Hematopoietic multipotent progenitor cell treated with erythropoietin and hydrocortisone succinate and interleukin-3 and kit ligand, for 6 days (in vitro differentiated cells): ENCODE measurements at regions not wholly inside any gene's neighbourhood (a gene's known extent, or its start where the extent isn't known, plus 50 kb on each side); places are given as distances from the start of the nearest gene placed in this dataset.

Experiments
- DNase-seq: peaks from one replicate; pipeline ENCODE4 v3.0.0-alpha.2; 2015

DNA sequence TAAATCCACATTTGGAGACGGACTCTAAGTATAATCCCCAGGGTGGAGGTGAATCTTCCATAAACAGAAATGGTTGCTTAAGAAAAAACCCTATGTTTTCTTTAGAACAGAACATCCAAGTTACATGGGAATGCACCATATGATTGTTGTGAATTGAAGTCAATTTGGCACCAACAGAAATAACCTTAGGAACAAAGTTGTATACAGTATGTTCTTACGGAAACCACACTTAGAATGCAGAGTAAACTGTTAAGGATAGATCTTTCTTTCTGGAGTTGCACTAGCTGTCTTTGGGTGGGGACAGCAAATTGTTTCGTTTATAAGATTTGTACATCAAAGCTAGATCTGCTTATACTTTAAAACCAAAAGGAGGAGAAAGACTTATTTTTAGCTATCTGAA is 316.4 kb downstream of the PTEN start:
- DNase-seq = no peak

DNA sequence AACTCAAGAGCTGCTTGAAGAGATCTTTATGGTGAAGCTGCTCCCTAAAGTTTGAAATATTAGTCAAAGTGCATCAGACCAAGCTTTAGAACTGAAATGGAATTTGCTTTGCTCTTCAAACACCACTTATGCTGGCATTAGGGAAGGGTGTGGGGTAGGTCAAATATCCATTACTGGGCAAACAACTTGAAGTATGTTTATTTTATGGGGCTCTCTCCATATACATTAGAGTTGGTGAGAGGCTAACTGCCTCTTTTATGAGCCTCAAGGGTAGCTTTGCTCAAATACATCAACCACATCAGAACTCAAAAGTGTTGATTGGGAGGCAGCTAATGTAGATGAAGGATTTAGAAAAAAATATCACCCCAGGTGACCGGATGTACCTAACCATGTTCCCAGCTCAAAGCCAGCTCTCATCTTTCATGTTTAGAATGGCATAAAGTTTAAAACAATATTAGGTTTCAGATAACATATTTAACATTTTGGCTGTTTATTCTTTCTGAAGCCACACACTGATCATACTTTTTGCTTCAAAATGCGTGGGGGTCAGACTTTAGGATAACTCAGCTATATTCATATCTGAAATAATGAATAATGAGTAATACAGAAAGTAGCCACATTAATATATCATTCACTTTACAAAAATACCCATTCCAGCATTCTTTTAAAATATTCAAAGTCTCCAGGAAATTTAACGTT is 318.6 kb downstream of the PTEN start:
- DNase-seq = no peak

DNA sequence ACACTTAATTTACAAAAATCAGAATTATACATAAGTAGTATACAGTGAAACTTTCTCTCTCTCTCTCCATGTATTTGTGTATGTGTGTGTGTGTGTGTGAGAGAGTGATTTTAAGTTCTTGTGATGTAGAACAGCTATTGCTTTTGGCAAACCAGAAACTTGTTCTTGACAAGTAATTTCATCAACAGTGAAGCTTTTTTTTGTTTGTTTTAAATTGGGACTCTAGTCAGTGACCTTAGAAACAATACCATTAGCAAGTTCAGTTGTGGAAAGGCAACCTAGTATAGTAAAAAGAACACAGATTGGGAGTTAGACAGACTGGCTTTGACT is 319.1 kb downstream of the PTEN start:
- no peak for DNase-seq

DNA sequence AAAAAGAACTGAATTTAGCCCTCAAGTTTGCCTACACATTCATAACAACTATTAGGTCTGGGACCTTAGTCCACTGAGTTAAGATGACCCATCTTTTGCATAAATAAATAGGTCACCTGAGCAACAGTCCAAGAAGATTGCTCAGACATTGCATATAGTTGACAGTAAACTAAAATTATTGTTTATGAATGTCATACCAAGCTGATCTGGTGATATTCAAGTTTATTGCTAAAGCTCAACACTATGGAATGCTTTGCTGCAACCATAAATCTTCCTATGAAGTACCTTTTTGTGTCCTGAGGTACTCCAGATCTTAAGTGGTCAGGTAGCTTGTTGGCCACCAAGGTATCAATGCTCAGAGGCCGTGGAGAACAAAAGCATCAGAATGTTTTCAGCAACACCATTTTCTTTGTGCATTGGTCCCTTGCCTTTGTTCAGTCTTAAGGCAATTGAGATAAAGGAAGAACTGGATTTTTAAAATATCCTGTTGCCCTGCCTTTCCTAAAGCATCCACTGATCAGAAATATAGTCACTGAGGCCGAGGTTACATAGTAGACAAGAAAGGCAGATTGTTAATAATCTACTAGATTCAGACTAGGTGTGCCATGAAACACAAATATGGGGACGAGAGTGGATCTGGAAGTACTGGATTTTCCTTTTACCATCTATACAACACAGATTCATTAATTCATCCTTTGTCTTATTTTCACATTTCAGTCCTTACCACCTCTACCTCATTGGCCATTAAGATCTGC is 321.3 kb downstream of the PTEN start:
- no peak for DNase-seq

DNA sequence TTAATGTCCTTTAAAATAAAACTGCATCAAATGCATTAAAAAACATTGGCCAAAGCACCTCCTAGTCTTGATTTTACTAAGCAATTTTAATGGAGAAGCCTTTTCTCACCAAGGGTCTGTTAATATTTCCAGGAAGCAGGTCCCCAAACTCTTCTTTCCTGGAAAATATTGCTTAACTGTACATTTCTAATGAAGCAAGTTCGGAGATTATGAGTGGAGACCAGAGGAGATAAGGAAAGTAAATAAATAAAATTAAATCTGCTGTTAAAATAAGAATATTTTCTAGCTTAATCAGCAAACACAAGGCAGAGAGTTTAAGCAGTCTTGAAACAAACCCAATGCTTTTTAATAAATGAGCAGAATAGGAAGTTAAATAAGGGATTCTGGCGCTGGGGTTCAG is 322.4 kb downstream of the PTEN start:
- no peak for DNase-seq

DNA sequence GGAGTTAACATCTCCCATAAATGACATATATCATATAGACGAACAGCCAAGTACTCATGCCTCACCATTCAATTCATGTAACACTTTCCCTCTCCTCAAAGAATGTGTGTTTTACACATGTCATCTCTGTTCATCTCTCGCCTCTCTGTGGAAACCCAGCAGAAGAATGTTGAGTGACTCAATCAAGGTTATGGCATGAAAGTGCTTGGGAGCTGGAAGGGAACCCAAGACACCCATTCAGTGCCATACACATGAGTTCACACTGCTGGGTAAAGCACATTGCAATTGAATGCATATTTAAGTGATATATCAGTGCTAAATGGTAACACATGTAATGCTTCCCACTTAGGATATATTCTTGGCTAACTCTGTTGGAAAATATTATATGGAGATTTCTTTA is 322.9 kb downstream of the PTEN start:
- no peak for DNase-seq

DNA sequence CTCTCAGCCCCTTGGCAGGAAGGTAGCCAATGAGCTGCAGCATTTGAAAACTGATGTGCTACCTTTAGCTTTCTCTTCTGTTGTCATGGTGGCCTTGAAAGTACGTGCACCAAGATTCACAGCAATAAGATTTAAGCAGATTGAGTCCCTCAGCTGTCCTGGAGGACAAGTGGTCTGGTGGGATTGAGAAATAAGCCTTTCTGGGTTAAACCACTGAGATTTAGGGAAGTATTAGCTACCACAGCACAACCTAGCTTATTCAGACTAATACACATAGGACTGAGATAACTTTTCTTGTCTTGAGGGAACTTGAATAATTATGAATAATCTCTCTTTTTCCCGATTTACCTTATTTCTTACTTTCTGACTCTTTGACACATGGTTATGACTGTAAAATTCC is 324.0 kb downstream of the PTEN start:
- DNase-seq = peak; percentile 60

DNA sequence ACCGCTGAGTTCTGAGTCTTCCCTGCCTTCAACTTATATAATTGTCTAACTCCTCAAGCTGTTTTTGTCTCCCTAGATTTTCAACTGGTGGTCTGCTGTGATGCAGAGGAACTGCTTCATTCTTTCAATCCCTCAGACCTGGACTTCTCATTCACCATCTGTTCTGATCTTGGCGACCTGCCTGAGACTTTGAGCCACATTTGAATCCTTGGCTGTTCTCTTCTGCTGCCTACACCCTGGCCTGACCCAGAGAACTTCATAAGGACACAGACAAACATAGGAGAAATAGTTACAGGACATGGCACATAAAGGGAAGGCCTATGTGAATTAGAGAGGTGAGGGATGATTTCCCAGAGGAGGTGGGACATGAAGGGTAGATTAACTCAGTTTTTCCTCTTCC is 326.7 kb downstream of the PTEN start:
- DNase-seq = no peak

DNA sequence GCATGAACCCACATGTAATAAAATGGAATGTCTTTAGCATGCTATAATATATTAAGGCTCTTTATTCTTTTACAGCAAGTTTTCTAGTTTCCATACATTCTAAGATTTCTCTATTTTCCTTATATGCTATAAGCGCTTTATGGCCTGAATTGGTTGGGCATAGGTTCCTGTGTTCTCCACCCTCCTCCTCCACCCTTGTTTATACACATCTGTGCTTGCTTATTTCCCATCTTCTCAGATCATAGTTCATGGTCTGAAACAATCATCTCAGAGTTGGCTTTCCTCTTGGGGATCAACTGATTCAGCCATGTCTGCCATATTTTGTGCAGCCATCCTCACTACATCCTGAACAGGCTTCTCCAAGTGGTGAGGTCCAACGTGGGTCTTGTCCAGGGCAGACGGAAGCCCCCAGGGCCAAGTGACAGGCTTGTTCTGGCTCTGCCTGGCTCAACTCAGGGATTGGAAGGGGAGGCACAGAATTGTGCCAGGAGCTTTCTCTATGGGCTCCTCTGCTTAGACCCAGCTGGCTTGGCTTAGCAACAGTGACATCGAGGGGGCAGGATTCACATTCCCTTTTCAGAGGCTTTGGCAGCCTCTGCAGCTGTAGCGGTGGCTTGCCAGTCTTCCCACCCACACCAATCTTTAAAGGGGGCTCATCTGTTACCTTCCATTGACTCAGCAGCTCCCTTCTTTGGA is 327.3 kb downstream of the PTEN start:
- no peak for DNase-seq

DNA sequence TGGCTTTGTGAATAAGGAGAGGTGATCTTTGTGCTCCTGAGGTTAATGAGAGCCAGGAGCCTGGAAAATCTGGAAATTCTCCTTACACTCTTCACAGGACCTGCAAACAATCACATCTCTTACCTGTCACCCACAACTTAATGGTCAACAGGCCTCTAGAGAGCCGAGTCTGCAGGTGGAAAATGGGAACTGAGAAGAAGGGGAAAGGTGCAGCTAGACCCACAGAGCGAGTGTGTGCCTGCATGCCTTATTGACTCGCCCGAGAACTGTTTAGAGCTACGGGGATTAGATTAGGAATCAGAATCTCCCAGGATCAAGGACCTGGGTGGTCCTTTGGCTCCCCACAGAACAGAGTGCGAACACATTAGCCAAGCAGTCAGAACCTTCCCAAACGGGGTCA is 329.6 kb downstream of the PTEN start:
- no peak for DNase-seq

DNA sequence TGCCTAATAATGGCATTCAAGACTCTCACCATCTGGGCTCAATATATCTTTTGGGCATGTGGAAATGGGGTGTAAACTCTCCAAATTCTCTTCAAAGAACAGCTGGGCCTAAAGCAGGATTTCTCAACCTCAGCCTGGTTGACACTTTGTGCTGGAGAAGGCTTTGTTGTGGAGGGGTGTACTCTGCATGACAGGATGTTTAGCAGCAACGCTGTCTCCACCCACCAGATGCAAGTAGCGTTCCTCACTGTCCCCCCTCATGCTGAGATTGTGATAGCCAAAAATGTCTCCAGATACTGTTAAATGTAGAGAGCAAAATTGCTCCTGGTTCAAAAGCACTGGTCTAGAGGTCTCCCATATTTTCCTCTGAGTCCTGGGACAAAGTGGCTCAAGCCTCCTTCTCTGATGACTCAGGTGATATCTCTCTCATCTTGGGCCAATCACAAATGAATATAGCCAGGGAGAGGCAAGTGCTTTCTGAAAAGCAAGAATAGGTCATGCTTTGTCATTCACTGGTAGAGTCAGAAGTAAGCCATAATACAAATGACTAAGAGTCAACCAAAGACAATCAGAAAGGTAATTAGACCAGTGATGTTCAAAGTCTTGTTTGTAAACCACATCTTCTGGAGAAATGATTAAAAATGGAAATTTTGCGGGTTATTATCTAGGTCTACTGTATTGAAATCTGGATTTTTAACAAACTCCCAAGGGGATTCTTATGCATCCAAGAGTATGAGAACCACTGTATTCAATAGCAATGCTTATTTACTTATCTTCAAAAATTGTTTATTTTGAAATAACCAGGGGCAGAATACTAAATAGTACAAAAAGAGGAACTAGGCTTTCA is 330.8 kb downstream of the PTEN start:
- DNase-seq = no peak

DNA sequence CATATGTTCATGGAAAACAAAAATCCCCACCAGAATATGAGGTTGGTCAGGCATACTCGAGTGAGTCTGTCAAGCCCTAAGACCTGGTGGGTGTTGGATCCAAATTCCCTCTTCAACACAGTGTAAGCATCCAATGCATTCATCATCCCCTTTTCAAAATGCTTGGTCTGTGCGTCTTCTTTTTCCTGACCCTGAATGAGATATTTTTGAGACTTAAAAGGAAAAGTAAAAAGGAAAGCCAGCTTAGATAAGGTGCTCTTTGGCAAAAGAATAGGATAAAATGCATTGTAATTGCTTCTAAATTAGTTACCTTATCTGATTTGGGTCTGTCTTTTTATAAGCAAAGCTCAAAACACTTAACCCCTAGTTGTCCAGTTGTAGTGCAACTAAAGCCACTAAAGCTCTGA is 331.5 kb downstream of the PTEN start:
- no peak for DNase-seq

DNA sequence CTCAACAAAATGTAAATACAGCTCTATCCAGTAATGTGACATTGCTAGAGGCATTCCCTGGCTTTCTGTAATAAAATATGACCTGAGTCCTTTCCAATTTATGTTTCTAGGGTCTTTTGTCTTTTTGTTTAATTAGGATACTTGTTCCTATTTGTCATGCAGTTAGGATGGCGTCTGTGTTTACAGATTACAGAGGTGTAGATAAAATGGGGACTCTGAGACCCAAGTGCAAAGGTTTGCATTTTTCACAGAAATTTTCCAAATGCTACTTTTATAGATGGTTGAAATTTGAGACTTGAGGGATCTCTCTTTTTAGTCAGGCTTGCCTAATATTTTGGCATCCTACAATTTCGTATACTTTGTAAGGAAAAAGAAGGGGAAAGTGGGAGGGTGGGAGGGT is 332.4 kb downstream of the PTEN start:
- no peak for DNase-seq

DNA sequence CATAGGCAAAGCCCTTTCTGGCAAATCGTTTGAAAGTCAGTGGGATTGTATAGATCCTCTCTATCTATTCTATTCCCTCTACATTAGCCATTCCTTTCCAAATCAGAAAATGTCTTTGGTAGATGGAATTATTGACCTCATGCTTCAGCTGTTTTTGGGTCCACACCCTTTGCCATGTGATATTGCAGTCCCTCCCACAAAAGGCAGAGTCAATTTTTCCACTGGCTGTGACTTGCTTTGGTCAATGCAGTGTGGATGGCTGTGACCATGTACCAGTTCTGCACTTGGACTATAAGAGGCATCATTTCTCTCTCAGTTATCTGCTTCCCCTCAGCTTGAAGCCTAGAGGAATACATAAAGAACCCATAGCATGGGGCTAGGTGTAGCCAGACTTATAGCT is 332.9 kb downstream of the PTEN start:
- no peak for DNase-seq

DNA sequence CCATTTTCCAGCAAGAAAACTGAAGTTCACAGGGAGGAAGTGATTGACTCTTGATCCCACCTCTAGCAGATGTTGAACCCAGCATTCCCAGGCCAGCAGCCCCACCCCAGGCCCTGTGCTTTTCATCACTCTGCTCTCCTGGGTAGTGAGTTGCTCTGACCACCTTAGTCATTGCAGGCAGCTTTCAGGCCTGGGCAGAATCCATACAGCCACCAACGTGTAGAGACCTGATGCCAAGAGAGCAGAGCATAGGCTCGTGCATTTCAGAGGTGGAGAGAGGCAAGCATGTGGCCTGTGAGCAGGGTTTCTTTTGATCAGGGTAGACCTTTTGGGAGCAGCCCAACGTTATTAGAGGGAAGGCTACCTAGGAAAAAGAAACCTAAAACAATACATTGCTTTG is 334.6 kb downstream of the PTEN start:
- DNase-seq = no peak

DNA sequence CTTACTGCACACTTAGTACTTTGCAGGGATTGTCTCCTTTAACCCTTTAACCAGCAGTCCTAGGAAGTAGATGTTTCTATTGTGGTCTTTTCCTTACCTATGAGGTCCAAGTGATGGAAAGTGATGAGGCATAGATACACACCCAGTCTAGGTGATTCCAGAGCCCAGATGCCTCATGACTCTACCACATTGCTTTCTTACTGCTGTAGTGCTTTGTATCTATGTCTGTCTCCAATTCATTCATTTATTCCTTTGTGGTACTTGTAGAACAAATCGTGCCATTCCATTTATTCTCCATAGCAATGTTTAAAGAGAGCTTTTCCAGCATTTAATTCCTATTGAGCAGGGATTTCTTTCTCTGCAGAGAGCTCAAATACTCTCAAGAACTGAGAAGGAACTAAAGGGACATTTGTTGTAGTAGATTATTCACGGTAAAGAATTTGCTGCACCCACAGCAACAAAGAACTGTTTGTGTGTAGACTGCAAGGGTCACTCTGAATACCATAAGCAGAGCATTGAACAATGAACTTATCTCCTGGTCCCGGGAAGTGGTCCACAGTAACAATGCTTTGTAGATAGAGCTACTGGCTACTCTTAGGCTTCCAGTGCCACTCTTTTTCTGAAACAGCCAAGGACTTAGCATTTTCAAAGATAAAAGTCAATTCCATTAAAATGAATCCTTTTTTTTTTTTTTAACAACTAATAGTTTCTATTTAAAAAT is 337.0 kb downstream of the PTEN start:
- DNase-seq = no peak

DNA sequence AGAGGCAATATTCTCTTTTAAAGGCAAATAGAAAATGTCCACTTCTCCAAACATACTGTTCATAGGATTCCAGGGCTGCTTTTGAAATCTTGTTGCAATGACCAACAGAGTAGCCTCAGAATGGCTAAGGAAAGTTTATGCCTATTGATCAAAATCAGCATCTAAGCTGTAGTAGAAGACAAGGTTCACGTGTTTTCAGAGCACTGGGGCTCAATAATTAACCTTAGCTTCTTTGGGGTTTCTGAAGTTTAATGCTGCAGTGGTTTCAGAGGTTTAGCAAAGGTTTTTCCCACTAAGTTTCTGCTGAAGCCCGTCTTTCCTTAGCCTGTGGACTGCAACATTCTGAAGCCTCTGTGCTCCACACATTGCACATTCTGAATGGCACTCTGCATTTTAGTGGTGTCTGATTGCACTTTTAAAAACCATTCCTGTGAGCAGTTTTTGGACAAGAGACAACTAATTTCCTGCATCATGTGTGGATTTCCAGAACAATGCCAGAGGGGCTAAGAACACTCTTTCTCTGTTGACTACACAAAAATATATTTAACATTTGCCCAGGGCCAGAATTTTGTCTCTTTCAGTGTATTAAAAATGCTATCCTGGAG is 342.5 kb downstream of the PTEN start:
- DNase-seq = no peak

DNA sequence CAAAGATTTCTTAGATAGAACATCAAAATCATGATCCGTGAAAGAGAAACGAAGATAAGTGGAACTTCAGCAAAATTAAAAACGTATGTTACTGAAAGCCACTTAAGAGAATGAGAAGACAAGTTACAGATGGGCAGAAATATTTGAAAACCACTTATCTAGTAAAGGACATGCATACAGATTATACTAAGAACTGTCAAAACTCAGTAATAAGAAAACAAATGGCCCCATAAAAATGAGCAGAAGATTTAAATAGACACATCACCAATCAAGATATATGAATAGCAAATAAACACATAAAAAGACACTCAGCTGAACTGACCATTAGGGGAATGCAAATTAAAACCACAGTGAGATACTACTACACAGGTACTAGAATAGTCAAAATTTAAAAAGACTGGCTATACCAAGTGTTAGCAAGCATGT is 343.7 kb downstream of the PTEN start:
- DNase-seq = no peak

DNA sequence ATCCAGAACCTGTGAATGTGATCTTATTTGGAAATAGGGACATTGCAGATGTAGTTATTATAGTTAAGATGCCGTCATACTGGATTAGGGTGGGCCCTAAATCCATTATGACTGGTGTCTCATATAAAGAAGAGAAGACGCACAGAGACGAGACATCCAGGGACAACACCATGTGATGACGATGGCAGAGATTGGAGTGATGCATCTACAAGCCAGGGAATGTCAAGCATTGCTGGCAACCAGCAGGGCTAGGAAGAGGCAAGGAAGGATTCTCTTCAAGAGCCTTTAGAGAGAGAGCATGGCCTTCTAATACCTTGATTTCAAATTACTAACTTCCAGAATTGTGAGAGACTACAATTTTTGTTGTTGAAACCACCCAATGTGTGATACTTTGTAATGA is 345.8 kb downstream of the PTEN start:
- no peak for DNase-seq

DNA sequence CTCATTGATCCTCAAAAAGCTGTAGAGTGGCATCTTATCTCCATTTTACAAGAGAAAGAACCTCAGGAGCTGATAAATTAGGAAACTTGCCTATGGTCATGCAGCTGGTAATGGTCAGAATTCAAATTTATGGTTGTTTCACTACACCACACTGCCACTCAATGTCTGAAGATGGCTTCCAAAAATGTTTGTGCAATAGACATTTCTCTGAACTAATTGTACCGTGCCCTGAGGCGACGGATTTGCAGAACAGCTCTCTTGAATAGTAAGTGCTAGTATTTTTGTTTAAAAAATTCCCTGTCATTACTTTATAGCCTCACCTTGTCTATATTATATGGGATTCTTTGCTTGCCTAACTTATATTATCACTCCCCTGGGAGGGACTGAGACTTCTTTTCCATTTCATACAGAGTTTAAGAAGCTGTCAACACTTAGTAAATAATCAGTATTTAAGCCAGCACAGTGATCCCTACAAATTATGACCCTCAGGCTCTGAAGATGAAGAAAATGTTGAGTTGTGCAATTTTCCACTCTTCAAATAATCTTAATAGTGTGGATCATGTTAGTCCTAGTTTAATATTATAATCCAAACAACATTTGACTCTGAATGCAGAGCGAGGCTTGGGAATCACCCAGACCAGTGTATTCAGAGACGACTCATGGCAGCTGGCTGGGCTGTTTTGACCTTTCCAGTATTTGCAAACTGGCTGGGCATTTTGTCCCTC is 346.6 kb downstream of the PTEN start:
- no peak for DNase-seq

DNA sequence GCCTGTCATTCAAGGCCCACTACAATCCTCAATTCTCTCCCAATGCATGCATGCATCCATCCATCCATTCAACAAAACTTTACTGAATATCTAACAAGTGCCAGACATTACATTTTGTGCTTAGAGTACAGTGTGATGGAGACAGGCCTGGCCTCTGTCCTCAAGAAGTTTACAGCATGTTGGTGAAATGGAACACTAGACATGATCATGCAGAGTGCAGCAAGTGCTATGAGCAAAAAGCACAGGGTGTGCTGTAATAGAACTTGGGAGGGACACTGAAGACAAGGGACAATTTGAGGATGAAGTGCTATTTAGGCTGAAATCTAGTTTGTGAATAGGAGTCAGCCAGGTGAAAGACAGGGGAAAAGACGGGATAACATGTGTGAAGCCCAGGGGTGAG is 347.8 kb downstream of the PTEN start:
- DNase-seq = no peak

DNA sequence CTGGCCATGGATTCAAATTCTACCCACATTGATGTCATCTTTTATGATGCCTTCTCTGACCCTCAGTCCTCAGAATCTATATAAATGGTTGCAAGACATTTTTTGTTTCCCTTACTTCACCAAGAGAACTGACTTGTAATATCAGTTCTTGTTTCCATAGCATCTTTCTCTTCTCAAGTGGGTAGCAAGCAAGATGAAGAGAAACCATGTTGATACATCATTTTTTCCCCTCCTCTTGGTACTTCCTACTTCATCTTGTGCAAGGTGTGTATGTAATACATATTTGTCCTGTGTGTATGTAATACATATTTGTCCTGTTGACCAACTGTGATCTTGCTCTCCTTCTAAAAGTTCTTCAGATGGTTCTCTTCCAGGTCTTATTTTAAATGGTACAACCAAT is 348.6 kb downstream of the PTEN start:
- no peak for DNase-seq
